ENCODE measurements at regions not wholly inside any gene's neighbourhood (a gene's known extent, or its start where the extent isn't known, plus 50 kb on each side); places are given as distances from the start of the nearest gene placed in this dataset.

GRCh38 chr18:4586731-4587130 is 131.6 kb upstream of the DLGAP1 start:
- TF ChIP-seq CTCF (IDR thresholded peaks at IDR 0.05; ENCODE audit: low read depth, low read length) (no peak), EZH2phosphoT487 (IDR thresholded peaks at IDR 0.05; ENCODE audit: low read depth) (no peak)
